B cell (primary cell): ENCODE measurements at regions not wholly inside any gene's neighbourhood (a gene's known extent, or its start where the extent isn't known, plus 50 kb on each side); places are given as distances from the start of the nearest gene placed in this dataset.
A peak's percentile ranks its signal among the peaks of the same experiment; 100 is the strongest.

ENCODE experiments used
- ATAC-seq: fragments of 200-7000 bp; cut with Tn5 transposase; one replicate; pipeline ENCODE4 v1.10.0; 2021; ENCODE audit warnings: low read depth, mild to moderate bottlenecking, moderate number of reproducible peaks, moderate library complexity
- CTCF ChIA-PET: fragments of 350-600 bp; sonication (Branson Sonifier 250); formaldehyde crosslinking; loops from one replicate; lab custom pipeline; 2021; ENCODE audit warnings: antibody characterized with exemption, inconsistent platforms; lab: Charles Lee
- POLR2A ChIA-PET: fragments of 350-600 bp; sonication (Branson Sonifier 250); formaldehyde crosslinking; loops from one replicate; lab custom pipeline; 2021; ENCODE audit warnings: antibody characterized with exemption; lab: Charles Lee
- DNase-seq: peaks from one replicate; pipeline ENCODE4 v3.0.0; 2013
- H2AFZ ChIP-seq: 2 replicates; pipeline ENCODE4 v1.6.1; 2012; ENCODE audit warnings: mild to moderate bottlenecking, low read depth, low read length; ENCODE audit not compliant: insufficient read depth, poor library complexity, severe bottlenecking
- H3K27ac ChIP-seq, 2 donors: 1 replicate in 1 of 2; 2 replicates in 1 of 2; pipeline ENCODE4 v1.5.1; 2012 to 2013; ENCODE audit warnings: low read length in 2 of 2, mild to moderate bottlenecking in 2 of 2, moderate library complexity in 1 of 2
- H3K27me3 ChIP-seq, 4 experiments: fragments of 200-600 bp in 1 of 4; sonication (generic) in 1 of 4; replicated peaks in 1 of 4; 1 replicate in 2 of 4; 2 replicates in 2 of 4; pipeline versions ENCODE4 v1.6.1 to v1.7.0; 2013 to 2016; ENCODE audit warnings: low read length in 3 of 4, mild to moderate bottlenecking in 2 of 4, mixed read lengths in 1 of 4, moderate library complexity in 1 of 4; ENCODE audit not compliant: insufficient read depth in 4 of 4, control insufficient read depth in 3 of 4; ENCODE audit errors: control extremely low read depth in 1 of 4
- H3K36me3 ChIP-seq, 2 experiments: replicated peaks in 1 of 2; 1 replicate in 1 of 2; 2 replicates in 1 of 2; pipeline versions ENCODE4 v1.6.1 to v1.7.1; 2013; ENCODE audit warnings: low read length in 1 of 2; ENCODE audit not compliant: insufficient read depth in 2 of 2, control insufficient read depth in 1 of 2; ENCODE audit errors: control extremely low read depth in 1 of 2, extremely low read depth in 1 of 2
- H3K4me1 ChIP-seq, 2 donors: fragments of 200-600 bp in 1 of 2; sonication (generic) in 1 of 2; 1 replicate in 1 of 2; 2 replicates in 1 of 2; pipeline versions ENCODE4 v1.5.1 to v1.6.1; 2013 to 2017; ENCODE audit warnings: low read length in 2 of 2; ENCODE audit not compliant: control insufficient read depth in 2 of 2, insufficient read depth in 2 of 2
- H3K4me2 ChIP-seq: replicated peaks from 2 replicates; pipeline ENCODE3; 2012; ENCODE audit warnings: mild to moderate bottlenecking, low read depth, low read length; ENCODE audit not compliant: poor library complexity, severe bottlenecking
- H3K4me3 ChIP-seq, 5 experiments: fragments of 200-600 bp in 1 of 5; sonication (generic) in 1 of 5; 1 replicate in 3 of 5; 2 replicates in 2 of 5; pipeline versions ENCODE4 v1.5.1 to v1.7.0; 2011 to 2016; ENCODE audit warnings: low read length in 4 of 5, mild to moderate bottlenecking in 4 of 5, low read depth in 2 of 5, control low read depth in 1 of 5, moderate library complexity in 1 of 5; ENCODE audit not compliant: insufficient read depth in 1 of 5; ENCODE audit errors: control extremely low read depth in 1 of 5, extremely low read depth in 1 of 5
- H3K79me2 ChIP-seq: fragments of 200-600 bp; sonication (generic); one replicate; pipeline ENCODE4 v1.6.0; 2016; ENCODE audit warnings: low read length; ENCODE audit not compliant: control insufficient read depth, insufficient read depth
- H3K9ac ChIP-seq: fragments of 200-600 bp; sonication (generic); 2 replicates; pipeline ENCODE4 v1.6.1; 2017; ENCODE audit warnings: mild to moderate bottlenecking, low read length, moderate library complexity
- H3K9me3 ChIP-seq, 3 donors: one replicate each; pipeline versions ENCODE4 v1.6.1 to v1.7.1; 2013; ENCODE audit warnings: low read length in 2 of 3; ENCODE audit not compliant: control insufficient read depth in 2 of 3, insufficient read depth in 1 of 3; ENCODE audit errors: control extremely low read depth in 1 of 3
- H4K20me1 ChIP-seq: 2 replicates; pipeline ENCODE4 v1.6.0; 2012; ENCODE audit warnings: mild to moderate bottlenecking, low read length; ENCODE audit not compliant: insufficient read depth, control insufficient read depth, poor library complexity, severe bottlenecking
- H3K27ac Mint-ChIP-seq: one replicate; pipeline ENCODE4 v1.8.0; 2021; ENCODE audit warnings: mixed read lengths
- H3K27me3 Mint-ChIP-seq: one replicate; pipeline ENCODE4 v1.8.0; 2021; ENCODE audit warnings: mixed read lengths
- H3K4me1 Mint-ChIP-seq: one replicate; pipeline ENCODE4 v1.8.0; 2021; ENCODE audit warnings: mixed read lengths
- H3K4me3 Mint-ChIP-seq: one replicate; pipeline ENCODE4 v1.8.0; 2021; ENCODE audit warnings: mixed read lengths
- H3K9me3 Mint-ChIP-seq: one replicate; pipeline ENCODE4 v1.8.0; 2022; ENCODE audit warnings: mixed read lengths; ENCODE audit not compliant: insufficient read depth
- EZH2 ChIP-seq: IDR thresholded peaks from 2 replicates; pipeline ENCODE4 v1.6.1; 2012; ENCODE audit warnings: borderline replicate concordance, low read depth, mild to moderate bottlenecking, moderate library complexity, low read length; ENCODE audit not compliant: insufficient read depth, poor library complexity, severe bottlenecking
- WGBS: methylation state at CpG from one replicate; pipeline ENCODE4 v1.1.5; 2013; ENCODE audit warnings: missing lambda C conversion rate; ENCODE audit not compliant: insufficient coverage; 5-methylcytosine and 5-hydroxymethylcytosine counted together
- intact Hi-C: fragments of 100-400 bp; cut with micrococcal nuclease; formaldehyde crosslinking; loops from one replicate; pipeline ENCODE4 v1.10.0; 2022
- TF ChIP-seq, protein P1 (sequence below): fragments of 200-600 bp; IDR thresholded peaks from one replicate; pipeline ENCODE4 v1.8.0; 2022; ENCODE audit warnings: antibody characterized with exemption, mild to moderate bottlenecking

DNA sequence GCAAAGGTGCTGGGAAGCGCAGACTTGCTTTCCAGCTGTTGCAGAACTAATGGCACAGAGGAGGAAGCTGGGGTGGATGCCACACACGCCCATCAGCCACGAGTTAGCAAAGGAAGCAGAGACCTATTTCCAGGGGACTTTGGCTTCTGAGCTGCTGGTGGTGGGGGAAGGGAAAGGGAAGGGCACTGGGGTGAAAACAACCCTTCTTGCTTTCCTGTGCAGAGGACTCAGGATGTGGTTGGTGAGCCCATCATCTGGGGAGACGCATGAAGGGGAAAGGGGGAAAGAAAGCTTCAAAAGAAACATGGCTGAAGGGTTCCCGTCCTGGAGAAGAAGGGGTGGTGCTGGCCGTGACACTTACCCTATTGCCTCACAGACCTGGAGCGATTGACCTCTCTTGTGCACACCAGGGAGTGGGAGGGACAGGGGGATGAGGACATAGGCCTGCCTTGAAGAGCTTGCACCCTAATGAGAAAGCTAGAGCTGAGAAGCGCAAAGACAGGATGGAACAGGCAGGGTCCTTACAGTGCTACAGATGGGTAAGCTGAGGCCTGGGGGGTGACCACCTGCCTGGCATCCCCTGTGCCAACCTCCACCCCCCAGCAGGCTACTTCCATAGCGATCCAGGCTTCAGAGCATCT lies 140.8 kb upstream of the RAB4A start:
- ChIA-PET CTCF (no interaction called here), POLR2A (no interaction called here)
- H3K27ac ChIP-seq, result no peak overlapping the region
- 20% methylated on average over 7 of the region's 9 CpGs for WGBS
- H3K9me3 Mint-ChIP-seq, result peaks cover 9% of the 10 kb centered on the region
- H3K9ac ChIP-seq, result no peak overlapping the region
- no peak for DNase-seq
- H3K27me3 Mint-ChIP-seq, result peaks cover 16% of the 10 kb centered on the region
- no peak for TF ChIP-seq EZH2
- TF ChIP-seq, protein P1, sequence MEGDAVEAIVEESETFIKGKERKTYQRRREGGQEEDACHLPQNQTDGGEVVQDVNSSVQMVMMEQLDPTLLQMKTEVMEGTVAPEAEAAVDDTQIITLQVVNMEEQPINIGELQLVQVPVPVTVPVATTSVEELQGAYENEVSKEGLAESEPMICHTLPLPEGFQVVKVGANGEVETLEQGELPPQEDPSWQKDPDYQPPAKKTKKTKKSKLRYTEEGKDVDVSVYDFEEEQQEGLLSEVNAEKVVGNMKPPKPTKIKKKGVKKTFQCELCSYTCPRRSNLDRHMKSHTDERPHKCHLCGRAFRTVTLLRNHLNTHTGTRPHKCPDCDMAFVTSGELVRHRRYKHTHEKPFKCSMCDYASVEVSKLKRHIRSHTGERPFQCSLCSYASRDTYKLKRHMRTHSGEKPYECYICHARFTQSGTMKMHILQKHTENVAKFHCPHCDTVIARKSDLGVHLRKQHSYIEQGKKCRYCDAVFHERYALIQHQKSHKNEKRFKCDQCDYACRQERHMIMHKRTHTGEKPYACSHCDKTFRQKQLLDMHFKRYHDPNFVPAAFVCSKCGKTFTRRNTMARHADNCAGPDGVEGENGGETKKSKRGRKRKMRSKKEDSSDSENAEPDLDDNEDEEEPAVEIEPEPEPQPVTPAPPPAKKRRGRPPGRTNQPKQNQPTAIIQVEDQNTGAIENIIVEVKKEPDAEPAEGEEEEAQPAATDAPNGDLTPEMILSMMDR, result no peak
- no peaks in the 10 kb centered on the region for H4K20me1 ChIP-seq
- no peak overlapping the region for H3K4me3 Mint-ChIP-seq
- peak overlapping the region; percentile 33 for H2AFZ ChIP-seq
- intact Hi-C loops, result no loop called here
- peaks cover 0 to 14% (median 6%) of the 10 kb centered on the region in 4 experiments for H3K27me3 ChIP-seq
- H3K4me1 Mint-ChIP-seq, result peaks cover 23% of the 10 kb centered on the region
- peaks cover 0 to 9% (median 8%) of the 10 kb centered on the region in 3 donors for H3K9me3 ChIP-seq
- H3K36me3 ChIP-seq, result no peaks in the 10 kb centered on the region
- ATAC-seq, result no peak
- H3K4me1 ChIP-seq, result peaks cover 16 to 28% of the 10 kb centered on the region in 2 donors
- no peak overlapping the region for H3K27ac Mint-ChIP-seq
- H3K79me2 ChIP-seq, result no peaks in the 10 kb centered on the region
- peak overlapping the region; percentile 20 for H3K4me2 ChIP-seq
- H3K4me3 ChIP-seq, result no peak overlapping the region

DNA sequence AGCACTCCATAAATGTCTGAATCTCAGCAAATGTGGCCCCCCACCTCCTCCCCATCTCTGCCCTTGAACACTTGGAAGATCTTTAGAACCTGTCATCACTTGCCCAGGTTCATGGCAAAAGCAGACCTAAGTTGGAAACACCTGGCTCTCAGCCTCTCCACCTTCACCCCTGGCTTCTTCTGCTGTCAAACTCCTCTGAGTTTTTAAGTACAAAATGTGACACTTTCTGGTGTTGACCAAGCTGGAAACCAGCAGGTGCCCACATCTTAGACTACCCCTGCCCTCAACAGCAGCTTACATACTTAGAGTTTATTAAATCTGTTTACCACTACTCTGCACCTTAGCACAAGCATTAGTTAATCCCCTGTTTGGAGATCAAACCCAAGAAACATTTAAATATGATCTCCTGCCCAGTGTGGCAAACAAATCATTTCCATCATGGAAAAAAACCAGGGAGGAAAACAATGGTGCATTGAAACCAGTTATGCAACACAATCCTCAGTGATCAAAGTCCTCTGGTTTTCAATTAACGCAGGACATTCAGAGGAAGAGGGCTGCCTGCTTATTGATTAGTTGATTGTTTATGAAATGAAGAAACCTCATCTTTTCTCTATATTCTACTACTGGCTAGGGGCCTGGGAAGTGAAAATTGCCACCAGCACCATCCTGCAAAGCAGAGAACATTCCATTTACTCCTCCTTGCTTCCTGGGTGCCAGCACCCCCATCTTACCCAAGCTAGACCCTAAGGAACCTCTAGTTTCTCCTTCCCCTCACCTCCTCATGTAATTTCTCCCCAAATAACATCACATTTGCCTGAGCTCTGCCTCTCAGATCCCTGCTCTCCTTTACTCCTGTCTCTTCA lies 139.4 kb upstream of the RAB4A start:
- no peak overlapping the region for H3K4me3 ChIP-seq
- no peaks in the 10 kb centered on the region for H3K36me3 ChIP-seq
- DNase-seq (no peak), ATAC-seq (no peak)
- WGBS, result no CpG with 5 or more reads among the region's 1 CpG
- Mint-ChIP-seq H3K4me1 (peaks cover 26% of the 10 kb centered on the region), H3K9me3 (peaks cover 15% of the 10 kb centered on the region), H3K27me3 (peaks cover 16% of the 10 kb centered on the region), H3K4me3 (no peak overlapping the region), H3K27ac (no peak overlapping the region)
- peaks cover 19 to 31% of the 10 kb centered on the region in 2 donors for H3K4me1 ChIP-seq
- no peaks in the 10 kb centered on the region for H3K79me2 ChIP-seq
- TF ChIP-seq, protein P1, result no peak
- TF ChIP-seq EZH2, result no peak
- no peak overlapping the region for H2AFZ ChIP-seq
- peaks cover 0 to 15% (median 14%) of the 10 kb centered on the region in 3 donors for H3K9me3 ChIP-seq
- H4K20me1 ChIP-seq, result no peaks in the 10 kb centered on the region
- peaks cover 0 to 14% (median 6%) of the 10 kb centered on the region in 4 experiments for H3K27me3 ChIP-seq
- no peak overlapping the region for H3K4me2 ChIP-seq
- ChIA-PET POLR2A (no interaction called here), CTCF (no interaction called here)
- H3K9ac ChIP-seq, result no peak overlapping the region
- intact Hi-C loops, result no loop called here
- no peak overlapping the region for H3K27ac ChIP-seq
